AML-193 (cell line): ENCODE measurements at regions not wholly inside any gene's neighbourhood (a gene's known extent, or its start where the extent isn't known, plus 50 kb on each side); places are given as distances from the start of the nearest gene placed in this dataset.
"Not testable (repeated sequence)": the region's sequence is repeated elsewhere in the genome, so short reads cannot be mapped to it uniquely, and the experiment has no call there.

Source experiments
- DNase-seq, 2 experiments: peaks; one replicate each; lab custom pipeline; 2025; lab: John Stamatoyannopoulos, UW

GRCh38 chr6:169014211-169015197 is 239.1 kb downstream of the THBS2 start:
- DNase-seq = no peak

GRCh38 chr6:169009628-169010027 is 244.0 kb downstream of the THBS2 start:
- DNase-seq = no peak

- no peak for DNase-seq
Measured at GRCh38 chr6:169008641-169009257, 244.9 kb downstream of the THBS2 start.

- DNase-seq = no peak
Measured at GRCh38 chr6:169005166-169005565, 248.5 kb downstream of the THBS2 start.

- no peak for DNase-seq
Measured at GRCh38 chr6:169000022-169000421, 253.6 kb downstream of the THBS2 start.

GRCh38 chr6:168999392-168999791 is 254.3 kb downstream of the THBS2 start:
- no peak for DNase-seq

- DNase-seq = no peak
Measured at GRCh38 chr6:168996356-168996625, 257.4 kb downstream of the THBS2 start.

GRCh38 chr6:168995526-168996355 is 257.9 kb downstream of the THBS2 start:
- DNase-seq = no peak

GRCh38 chr6:168994956-168995355 is 258.7 kb downstream of the THBS2 start:
- DNase-seq = no peak

- DNase-seq = no peak
Measured at GRCh38 chr6:168992446-168993144, 261.1 kb downstream of the THBS2 start.

- DNase-seq = not testable (repeated sequence)
Measured at GRCh38 chr6:168991695-168992094, 262.0 kb downstream of the THBS2 start.

- DNase-seq = no peak
Measured at GRCh38 chr6:168990019-168990751, 263.5 kb downstream of the THBS2 start.

GRCh38 chr6:168989421-168989820 is 264.2 kb downstream of the THBS2 start:
- no peak for DNase-seq

- DNase-seq = no peak
Measured at GRCh38 chr6:168988801-168989200, 264.8 kb downstream of the THBS2 start.

- no peak for DNase-seq
Measured at GRCh38 chr6:168988280-168988679, 265.4 kb downstream of the THBS2 start.

- DNase-seq = no peak
Measured at GRCh38 chr6:168985705-168986104, 267.9 kb downstream of the THBS2 start.

GRCh38 chr6:168983925-168984324 is 269.7 kb downstream of the THBS2 start:
- no peak for DNase-seq

- no peak for DNase-seq
Measured at GRCh38 chr6:168981187-168981586, 272.5 kb downstream of the THBS2 start.

GRCh38 chr6:168979254-168979653 is 274.4 kb downstream of the THBS2 start:
- no peak for DNase-seq

GRCh38 chr6:168972128-168972527 is 281.5 kb downstream of the THBS2 start:
- DNase-seq = no peak

- DNase-seq = no peak
Measured at GRCh38 chr6:168971549-168971948, 282.1 kb downstream of the THBS2 start.
